ENCODE measurements at regions not wholly inside any gene's neighbourhood (a gene's known extent, or its start where the extent isn't known, plus 50 kb on each side); places are given as distances from the start of the nearest gene placed in this dataset.
"Not testable (repeated sequence)": the region's sequence is repeated elsewhere in the genome, so short reads cannot be mapped to it uniquely, and the experiment has no call there.

- TF ChIP-seq CTCF (IDR thresholded peaks at IDR 0.05): no peak
- intact Hi-C loops (cut with DNase I; ENCODE audit: low total_unique reads): no loop called here
- Histone ChIP-seq H3K27me3 (no peaks in the 10 kb centered on the region), H3K9me3 (peaks cover 3 to 17% (median 8%) of the 10 kb centered on the region in 3 donors), H3K36me3 (no peaks in the 10 kb centered on the region), H3K4me3 (no peak overlapping the region), H3K27ac (no peak overlapping the region), H3K4me1 (no peaks in the 10 kb centered on the region)
- no peak for DNase-seq
Measured at GRCh38 chr4:189530848-189531247, 409.8 kb upstream of the FRG1 start.

GRCh38 chr4:189533603-189534002 lies 407.1 kb upstream of the FRG1 start:
- Histone ChIP-seq H3K4me3 (no peak overlapping the region), H3K9me3 (peaks cover 3 to 17% (median 8%) of the 10 kb centered on the region in 3 donors), H3K36me3 (no peaks in the 10 kb centered on the region), H3K27ac (no peak overlapping the region), H3K4me1 (no peaks in the 10 kb centered on the region), H3K27me3 (no peaks in the 10 kb centered on the region)
- TF ChIP-seq CTCF (IDR thresholded peaks at IDR 0.05): no peak
- intact Hi-C loops (cut with DNase I; ENCODE audit: low total_unique reads): no loop called here
- no peak for DNase-seq

GRCh38 chr4:189547559-189547958 lies 393.1 kb upstream of the FRG1 start:
- H3K9me3 ChIP-seq: no peaks in the 10 kb centered on the region
- no peak overlapping the region for H3K4me3 ChIP-seq
- no peaks in the 10 kb centered on the region for H3K36me3 ChIP-seq
- no peaks in the 10 kb centered on the region for H3K4me1 ChIP-seq
- intact Hi-C loops (cut with DNase I; ENCODE audit: low total_unique reads): no loop called here
- no peaks in the 10 kb centered on the region for H3K27me3 ChIP-seq
- no peak for TF ChIP-seq CTCF (IDR thresholded peaks at IDR 0.05)
- H3K27ac ChIP-seq: no peak overlapping the region
- DNase-seq: no peak

GRCh38 chr4:189548484-189549125 lies 392.1 kb upstream of the FRG1 start:
- Histone ChIP-seq H3K9me3 (no peaks in the 10 kb centered on the region), H3K27ac (no peak overlapping the region), H3K4me1 (no peaks in the 10 kb centered on the region), H3K4me3 (no peak overlapping the region), H3K36me3 (no peaks in the 10 kb centered on the region), H3K27me3 (no peaks in the 10 kb centered on the region)
- TF ChIP-seq CTCF (IDR thresholded peaks at IDR 0.05): no peak
- DNase-seq: no peak
- intact Hi-C loops (cut with DNase I; ENCODE audit: low total_unique reads): no loop called here

GRCh38 chr4:189551931-189552670 lies 388.6 kb upstream of the FRG1 start:
- H3K9me3 ChIP-seq; H3K4me1 ChIP-seq; DNase-seq; H3K27ac ChIP-seq; intact Hi-C loops (cut with DNase I; ENCODE audit: low total_unique reads); H3K36me3 ChIP-seq; H3K27me3 ChIP-seq; H3K4me3 ChIP-seq: not testable (repeated sequence)

- intact Hi-C loops (cut with DNase I; ENCODE audit: low total_unique reads); H3K4me3 ChIP-seq; H3K27me3 ChIP-seq; H3K27ac ChIP-seq; H3K4me1 ChIP-seq; DNase-seq; H3K9me3 ChIP-seq; H3K36me3 ChIP-seq: not testable (repeated sequence)
Measured at GRCh38 chr4:189560605-189561004, 380.1 kb upstream of the FRG1 start.

GRCh38 chr4:189563751-189564150 lies 376.9 kb upstream of the FRG1 start:
- H3K27me3 ChIP-seq; H3K4me3 ChIP-seq; intact Hi-C loops (cut with DNase I; ENCODE audit: low total_unique reads); H3K36me3 ChIP-seq; H3K4me1 ChIP-seq; DNase-seq; H3K27ac ChIP-seq; H3K9me3 ChIP-seq: not testable (repeated sequence)

GRCh38 chr4:189566271-189566670 lies 374.4 kb upstream of the FRG1 start:
- H3K4me1 ChIP-seq; H3K36me3 ChIP-seq; intact Hi-C loops (cut with DNase I; ENCODE audit: low total_unique reads); H3K27ac ChIP-seq; H3K4me3 ChIP-seq; H3K27me3 ChIP-seq; H3K9me3 ChIP-seq; DNase-seq: not testable (repeated sequence)

GRCh38 chr4:189566900-189567299 lies 373.8 kb upstream of the FRG1 start:
- H3K4me1 ChIP-seq; H3K36me3 ChIP-seq; H3K9me3 ChIP-seq; DNase-seq; H3K4me3 ChIP-seq; H3K27me3 ChIP-seq; H3K27ac ChIP-seq; intact Hi-C loops (cut with DNase I; ENCODE audit: low total_unique reads): not testable (repeated sequence)

- H3K4me3 ChIP-seq; intact Hi-C loops (cut with DNase I; ENCODE audit: low total_unique reads); H3K4me1 ChIP-seq; DNase-seq; H3K36me3 ChIP-seq; H3K27ac ChIP-seq; H3K27me3 ChIP-seq; H3K9me3 ChIP-seq: not testable (repeated sequence)
Measured at GRCh38 chr4:189579645-189580044, 361.0 kb upstream of the FRG1 start.
